ENCODE measurements at regions not wholly inside any gene's neighbourhood (a gene's known extent, or its start where the extent isn't known, plus 50 kb on each side); places are given as distances from the start of the nearest gene placed in this dataset.

- TF ChIP-seq CTCF (optimal IDR thresholded peaks at IDR 0.05 in 1 of 3, IDR thresholded peaks at IDR 0.05 in 1 of 3, conservative IDR thresholded peaks at IDR 0.05 in 1 of 3; ENCODE audit: extremely low read depth in 1 of 3, insufficient read depth in 2 of 3, low read length in 3 of 3), result no peak
- TF ChIP-seq EZH2 (IDR thresholded peaks at IDR 0.05; ENCODE audit: low read length), result no peak
These were observed 603.6 kb upstream of the RAB6C start for GRCh38 chr2:129375632-129376425.
